HG03439 (cell line): ENCODE measurements at regions not wholly inside any gene's neighbourhood (a gene's known extent, or its start where the extent isn't known, plus 50 kb on each side); places are given as distances from the start of the nearest gene placed in this dataset.
"Not testable (repeated sequence)": the region's sequence is repeated elsewhere in the genome, so short reads cannot be mapped to it uniquely, and the experiment has no call there.

Experiments used
- ATAC-seq: cut with Tn5 transposase; IDR thresholded peaks from one replicate; pipeline ENCODE4 v1.9.1; 2021; ENCODE audit warnings: mild to moderate bottlenecking, moderate library complexity; ENCODE audit not compliant: unreplicated experiment

- ATAC-seq, result no peak
Observed at GRCh38 chr6:8888468-8888867, 453.1 kb upstream of the SLC35B3 start.

- ATAC-seq, result no peak
Observed at GRCh38 chr6:8881663-8882062, 446.3 kb upstream of the SLC35B3 start.

GRCh38 chr6:8879334-8879733 lies 444.0 kb upstream of the SLC35B3 start:
- ATAC-seq, result no peak

GRCh38 chr6:8875986-8876385 lies 440.6 kb upstream of the SLC35B3 start:
- no peak for ATAC-seq

- ATAC-seq, result no peak
Observed at GRCh38 chr6:8872589-8872988, 437.2 kb upstream of the SLC35B3 start.

GRCh38 chr6:8865451-8865850 lies 430.1 kb upstream of the SLC35B3 start:
- no peak for ATAC-seq

- ATAC-seq, result no peak
Observed at GRCh38 chr6:8860671-8861070, 425.3 kb upstream of the SLC35B3 start.

- no peak for ATAC-seq
Observed at GRCh38 chr6:8859501-8859900, 424.2 kb upstream of the SLC35B3 start.

GRCh38 chr6:8858854-8859331 lies 423.5 kb upstream of the SLC35B3 start:
- no peak for ATAC-seq

GRCh38 chr6:8857160-8857559 lies 421.8 kb upstream of the SLC35B3 start:
- ATAC-seq, result no peak

GRCh38 chr6:8855411-8855810 lies 420.1 kb upstream of the SLC35B3 start:
- no peak for ATAC-seq

GRCh38 chr6:8852332-8852731 lies 417.0 kb upstream of the SLC35B3 start:
- ATAC-seq, result no peak

- not testable (repeated sequence) for ATAC-seq
Observed at GRCh38 chr6:8846680-8847079, 411.3 kb upstream of the SLC35B3 start.

- no peak for ATAC-seq
Observed at GRCh38 chr6:8845690-8846089, 410.3 kb upstream of the SLC35B3 start.

- no peak for ATAC-seq
Observed at GRCh38 chr6:8844968-8845367, 409.6 kb upstream of the SLC35B3 start.

GRCh38 chr6:8839626-8840025 lies 404.3 kb upstream of the SLC35B3 start:
- no peak for ATAC-seq

GRCh38 chr6:8837343-8837742 lies 402.0 kb upstream of the SLC35B3 start:
- ATAC-seq, result no peak

GRCh38 chr6:8832695-8833094 lies 397.4 kb upstream of the SLC35B3 start:
- not testable (repeated sequence) for ATAC-seq

- no peak for ATAC-seq
Observed at GRCh38 chr6:8831366-8832152, 396.2 kb upstream of the SLC35B3 start.

GRCh38 chr6:8830794-8831193 lies 395.4 kb upstream of the SLC35B3 start:
- no peak for ATAC-seq

- ATAC-seq, result no peak
Observed at GRCh38 chr6:8829796-8830195, 394.5 kb upstream of the SLC35B3 start.

GRCh38 chr6:8829296-8829695 lies 394.0 kb upstream of the SLC35B3 start:
- no peak for ATAC-seq

- no peak for ATAC-seq
Observed at GRCh38 chr6:8828376-8828775, 393.0 kb upstream of the SLC35B3 start.
